Adrenal gland (tissue), 9 donors: ENCODE measurements at regions not wholly inside any gene's neighbourhood (a gene's known extent, or its start where the extent isn't known, plus 50 kb on each side); places are given as distances from the start of the nearest gene placed in this dataset.

Experiments used
- DNase-seq, 7 donors: peaks; one replicate each; pipeline ENCODE4 v3.0.0-alpha.2; 2019 to 2020
- H3K27ac ChIP-seq, 5 donors: fragments of 200-600 bp; sonication (generic) in 4 of 5; 1 replicate in 3 of 5; 2 replicates in 2 of 5; pipeline versions ENCODE4 v1.5.1 to v1.8.0; 2016 to 2020; ENCODE audit warnings: mild to moderate bottlenecking in 1 of 5
- H3K27me3 ChIP-seq: fragments of 200-600 bp; 2 replicates; pipeline ENCODE4 v1.8.0; 2021
- H3K36me3 ChIP-seq, 2 donors: fragments of 200-600 bp; replicated peaks in 1 of 2; 1 replicate in 1 of 2; 2 replicates in 1 of 2; pipeline versions ENCODE4 v1.5.1 to v1.8.0; 2018 to 2022
- H3K4me1 ChIP-seq, 2 donors: fragments of 200-600 bp; replicated peaks in 1 of 2; 1 replicate in 1 of 2; 2 replicates in 1 of 2; pipeline versions ENCODE4 v1.5.1 to v1.8.0; 2018 to 2021
- H3K4me3 ChIP-seq, 4 donors: fragments of 200-600 bp; sonication (generic) in 3 of 4; one replicate each; pipeline ENCODE4 v1.5.1; 2016 to 2018
- H3K9me3 ChIP-seq, 3 donors: fragments of 200-600 bp; sonication (generic) in 1 of 3; replicated peaks in 1 of 3; 1 replicate in 2 of 3; 2 replicates in 1 of 3; pipeline versions ENCODE4 v1.5.1 to v1.8.0; 2016 to 2021
- POLR2A ChIP-seq, 2 donors: fragments of 450-650 bp; IDR thresholded peaks; one replicate each; pipeline ENCODE4 v1.6.1; 2017; ENCODE audit warnings: antibody characterized with exemption in 2 of 2, mild to moderate bottlenecking in 2 of 2, moderate library complexity in 1 of 2
- WGBS, 4 donors: extraction: QIAGEN DNeasy Blood & Tissue Kit in 2 of 4; methylation state at CpG; one replicate each; pipeline versions ENCODE4 v1.1.5 to v1.1.7; 2013 to 2017; 5-methylcytosine and 5-hydroxymethylcytosine counted together
- intact Hi-C, 2 donors: fragments of 100-400 bp; cut with DNase I; formaldehyde crosslinking; loops; one replicate each; pipeline versions ENCODE4 v1.14.1 to v1.15.0; 2022 to 2023
- TF ChIP-seq, protein P1 (sequence below), 6 experiments: fragments of 450-650 bp in 4 of 6; fragments of 200-600 bp in 2 of 6; sonication (generic) in 1 of 6; IDR thresholded peaks; 1 replicate in 5 of 6; 2 replicates in 1 of 6; pipeline versions ENCODE4 v1.5.1 to v1.8.0; 2016 to 2021; ENCODE audit warnings: antibody characterized with exemption in 6 of 6, mild to moderate bottlenecking in 2 of 6, moderate library complexity in 1 of 6
- donor health status: healthy with polysubstance abuse.
- donor health status: Bipolar disorder and iron deficiency.
- donor health status: DM: yes; HTN: yes; CAD: no.
- donor health status: DM: no; HTN: no; CAD: no.
- donor health status: DM: no; HTN: no; CAD: no.

DNA sequence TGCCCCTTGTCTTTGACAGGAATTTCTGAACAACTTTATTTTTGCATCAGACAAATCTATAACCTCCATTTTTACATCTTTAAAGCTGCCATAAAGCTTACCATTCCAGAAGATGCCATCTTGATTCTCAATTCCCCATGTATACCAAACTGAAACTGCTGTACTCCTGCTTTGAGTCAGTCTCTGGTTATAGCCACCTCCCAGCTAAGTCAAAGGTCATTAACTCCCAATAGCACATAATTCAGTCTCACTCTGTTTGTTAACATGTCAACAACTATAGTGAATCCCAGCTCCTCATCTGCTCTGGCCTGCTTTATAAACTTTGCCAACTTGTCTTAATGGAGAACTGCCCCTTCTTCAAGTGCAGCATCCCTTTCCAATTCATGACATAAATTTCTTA is 343.6 kb downstream of the FRK start:
- intact Hi-C loops = no loop called here
- DNase-seq = no peak
- Histone ChIP-seq H3K27ac (no peak overlapping the region), H3K27me3 (no peaks in the 10 kb centered on the region), H3K4me3 (no peak overlapping the region), H3K4me1 (peaks cover 0 to 9% of the 10 kb centered on the region in 2 donors), H3K9me3 (no peaks in the 10 kb centered on the region), H3K36me3 (no peaks in the 10 kb centered on the region)
- no peak for TF ChIP-seq POLR2A (IDR thresholded peaks at IDR 0.05)

DNA sequence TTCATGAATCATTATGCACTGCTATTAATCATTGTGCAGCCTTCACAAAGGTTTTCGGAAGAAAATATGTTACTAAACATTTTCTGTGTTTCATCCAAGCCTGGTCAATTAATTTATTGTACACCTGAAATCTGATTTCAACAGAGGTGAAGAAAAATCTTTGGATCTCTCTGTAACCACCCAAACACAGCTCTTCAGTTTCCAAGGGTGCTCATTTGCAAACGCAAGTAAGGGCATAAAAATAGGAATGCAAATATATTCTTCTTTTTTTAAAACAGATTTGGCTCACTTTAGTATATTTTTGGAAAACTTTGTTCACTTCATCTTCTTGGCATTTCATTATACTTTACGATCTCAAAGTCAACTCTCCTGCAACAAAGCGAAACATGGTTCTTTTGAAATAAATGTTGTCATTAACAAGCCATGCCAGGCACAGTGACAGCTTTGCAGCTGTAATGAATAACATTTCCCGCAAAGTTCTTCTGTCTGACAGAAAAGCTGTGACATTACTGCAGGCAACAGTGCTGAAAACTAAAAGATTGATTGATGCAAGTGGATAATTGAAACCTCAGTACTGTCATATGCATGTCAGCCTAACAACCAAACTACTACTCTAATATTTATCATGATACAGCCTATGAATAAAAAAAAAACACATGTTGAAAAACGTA is 348.3 kb downstream of the FRK start:
- no peak for TF ChIP-seq POLR2A (IDR thresholded peaks at IDR 0.05)
- TF ChIP-seq, protein P1, sequence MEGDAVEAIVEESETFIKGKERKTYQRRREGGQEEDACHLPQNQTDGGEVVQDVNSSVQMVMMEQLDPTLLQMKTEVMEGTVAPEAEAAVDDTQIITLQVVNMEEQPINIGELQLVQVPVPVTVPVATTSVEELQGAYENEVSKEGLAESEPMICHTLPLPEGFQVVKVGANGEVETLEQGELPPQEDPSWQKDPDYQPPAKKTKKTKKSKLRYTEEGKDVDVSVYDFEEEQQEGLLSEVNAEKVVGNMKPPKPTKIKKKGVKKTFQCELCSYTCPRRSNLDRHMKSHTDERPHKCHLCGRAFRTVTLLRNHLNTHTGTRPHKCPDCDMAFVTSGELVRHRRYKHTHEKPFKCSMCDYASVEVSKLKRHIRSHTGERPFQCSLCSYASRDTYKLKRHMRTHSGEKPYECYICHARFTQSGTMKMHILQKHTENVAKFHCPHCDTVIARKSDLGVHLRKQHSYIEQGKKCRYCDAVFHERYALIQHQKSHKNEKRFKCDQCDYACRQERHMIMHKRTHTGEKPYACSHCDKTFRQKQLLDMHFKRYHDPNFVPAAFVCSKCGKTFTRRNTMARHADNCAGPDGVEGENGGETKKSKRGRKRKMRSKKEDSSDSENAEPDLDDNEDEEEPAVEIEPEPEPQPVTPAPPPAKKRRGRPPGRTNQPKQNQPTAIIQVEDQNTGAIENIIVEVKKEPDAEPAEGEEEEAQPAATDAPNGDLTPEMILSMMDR (IDR thresholded peaks at IDR 0.05) = no peak
- intact Hi-C loops = no loop called here

DNA sequence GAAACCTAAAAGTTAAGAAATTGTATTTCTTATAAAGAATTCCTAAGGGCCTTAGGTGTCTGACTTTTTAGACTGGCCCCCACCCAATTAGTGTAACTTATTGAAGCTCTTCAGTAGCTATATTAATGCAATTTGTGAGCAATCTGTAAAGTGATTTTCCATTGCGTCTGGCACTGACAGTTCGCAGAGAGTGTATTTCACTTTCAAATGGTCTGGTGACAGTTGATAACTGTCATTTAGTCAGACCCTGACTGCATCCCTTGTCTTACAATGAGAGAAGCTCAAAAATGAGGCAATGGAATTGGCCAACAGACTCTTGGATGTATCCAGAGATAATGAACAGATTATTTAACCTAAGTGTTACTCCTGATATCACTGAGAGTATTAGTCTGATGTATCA is 351.8 kb downstream of the FRK start:
- intact Hi-C loops = no loop called here
- WGBS, 4 donors = 58 to 90% (median 70%) methylated on average over 2 of the region's 2 CpGs
- Histone ChIP-seq H3K27ac (no peak overlapping the region), H3K9me3 (no peaks in the 10 kb centered on the region), H3K36me3 (no peaks in the 10 kb centered on the region), H3K4me1 (peaks cover 0 to 14% of the 10 kb centered on the region in 2 donors), H3K4me3 (no peak overlapping the region), H3K27me3 (no peaks in the 10 kb centered on the region)
- TF ChIP-seq POLR2A (IDR thresholded peaks at IDR 0.05) = no peak
- TF ChIP-seq, protein P1 (IDR thresholded peaks at IDR 0.05) = no peak
- no peak for DNase-seq

More for the DNA sequence above, 348.3 kb downstream of the FRK start:
- DNase-seq = no peak
- Histone ChIP-seq H3K9me3 (no peaks in the 10 kb centered on the region), H3K4me3 (peak overlapping the region in 1 of 4 donors; percentile 22), H3K27ac (no peak overlapping the region), H3K27me3 (no peaks in the 10 kb centered on the region), H3K4me1 (peaks cover 0 to 14% of the 10 kb centered on the region in 2 donors), H3K36me3 (no peaks in the 10 kb centered on the region)
- 28 to 32% (median 30%) methylated on average over 6 of the region's 6 CpGs for WGBS, 4 donors

DNA sequence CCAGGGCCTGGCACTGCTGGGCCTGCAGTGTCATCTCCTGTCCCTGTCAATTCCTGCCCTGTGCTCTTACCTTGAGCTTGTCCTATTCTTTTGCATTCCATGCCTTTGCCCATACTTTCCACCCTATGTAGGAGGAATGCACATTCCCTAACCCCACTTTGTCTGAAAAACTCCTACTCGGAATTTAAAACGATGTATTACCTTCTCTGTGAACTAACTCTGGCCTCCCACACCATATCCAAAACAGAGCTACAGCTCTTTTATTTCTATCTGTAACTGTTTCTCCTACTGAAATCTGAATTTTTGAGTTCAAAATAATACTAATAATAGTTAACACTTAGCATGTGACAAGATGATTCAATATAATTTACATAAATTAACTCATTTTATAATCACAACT is 353.7 kb downstream of the FRK start:
- Histone ChIP-seq H3K27me3 (no peaks in the 10 kb centered on the region), H3K4me1 (peaks cover 0 to 5% of the 10 kb centered on the region in 2 donors), H3K9me3 (no peaks in the 10 kb centered on the region), H3K36me3 (no peaks in the 10 kb centered on the region), H3K27ac (no peak overlapping the region), H3K4me3 (no peak overlapping the region)
- WGBS, 4 donors = 84 to 96% (median 85%) methylated on average over 2 of the region's 2 CpGs
- DNase-seq = no peak
- intact Hi-C loops = no loop called here
- no peak for TF ChIP-seq POLR2A (IDR thresholded peaks at IDR 0.05)
- TF ChIP-seq, protein P1 (IDR thresholded peaks at IDR 0.05) = no peak

DNA sequence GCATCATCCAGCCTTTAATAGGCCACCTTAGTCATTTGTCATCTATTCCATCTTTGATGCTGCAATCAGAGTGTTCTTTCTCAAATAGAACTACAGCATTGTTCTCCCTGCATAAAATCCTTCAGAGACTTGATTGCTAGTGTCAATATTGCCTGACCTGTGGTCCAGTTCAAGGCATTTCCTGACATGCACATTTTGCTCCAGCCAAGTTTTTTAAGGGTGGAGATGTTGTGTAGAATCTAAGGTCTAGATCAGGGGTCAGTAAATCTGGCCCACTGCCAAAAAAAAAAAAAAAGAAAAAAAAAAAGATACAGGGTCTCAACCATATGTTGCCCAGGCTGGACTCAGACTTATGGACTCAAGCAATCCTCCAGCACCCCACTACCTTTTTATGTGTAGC is 354.4 kb downstream of the FRK start:
- DNase-seq = no peak
- TF ChIP-seq, protein P1 (IDR thresholded peaks at IDR 0.05) = no peak
- no peak for TF ChIP-seq POLR2A (IDR thresholded peaks at IDR 0.05)
- no peaks in the 10 kb centered on the region for H3K4me1 ChIP-seq
- no peaks in the 10 kb centered on the region for H3K27me3 ChIP-seq
- no peaks in the 10 kb centered on the region for H3K36me3 ChIP-seq
- no peak overlapping the region for H3K27ac ChIP-seq
- no peaks in the 10 kb centered on the region for H3K9me3 ChIP-seq
- H3K4me3 ChIP-seq = no peak overlapping the region
- intact Hi-C loops = no loop called here
